ENCODE measurements at regions not wholly inside any gene's neighbourhood (a gene's known extent, or its start where the extent isn't known, plus 50 kb on each side); places are given as distances from the start of the nearest gene placed in this dataset.

DNA sequence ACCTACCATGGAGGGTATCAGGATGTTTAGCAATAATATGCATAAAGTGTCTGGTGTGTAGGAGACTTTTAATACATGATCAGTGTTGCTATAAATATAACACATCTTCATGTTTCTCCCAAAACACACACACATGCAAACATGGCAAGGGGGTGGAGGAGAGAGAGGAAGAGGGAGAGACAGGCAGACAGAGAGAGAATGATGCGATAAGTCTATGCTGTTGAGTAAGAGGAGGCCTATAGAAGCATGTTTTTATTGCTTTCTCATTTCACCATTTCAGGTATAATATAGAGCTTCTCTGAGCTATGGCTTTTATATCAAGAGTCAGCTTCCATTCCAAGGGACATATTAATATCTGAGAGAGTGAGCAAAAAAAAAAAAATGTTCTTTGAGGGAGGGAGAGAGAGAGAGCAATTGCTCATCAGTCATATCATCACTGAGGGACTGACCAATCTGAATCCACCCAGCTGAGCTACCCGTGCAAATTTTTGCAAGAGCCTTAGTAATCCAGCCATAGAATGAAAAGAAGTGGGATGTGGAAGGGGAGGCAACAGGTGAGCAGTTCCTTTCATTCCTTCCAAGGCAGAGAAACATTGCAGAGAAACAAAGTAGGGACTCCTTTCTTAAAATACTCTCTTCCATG is 54.8 kb upstream of the RASSF8 start:
- DNase-seq (no peak), ATAC-seq (no peak)
- H3K27me3 Mint-ChIP-seq (ENCODE audit: low read depth): peaks cover 2% of the 10 kb centered on the region
- H3K4me1 Mint-ChIP-seq (ENCODE audit: low read depth): no peaks in the 10 kb centered on the region
- no peaks in the 10 kb centered on the region for H3K36me3 Mint-ChIP-seq (ENCODE audit: insufficient read depth)
- H3K4me3 Mint-ChIP-seq: no peak overlapping the region
- no peaks in the 10 kb centered on the region for H3K9me3 Mint-ChIP-seq

DNA sequence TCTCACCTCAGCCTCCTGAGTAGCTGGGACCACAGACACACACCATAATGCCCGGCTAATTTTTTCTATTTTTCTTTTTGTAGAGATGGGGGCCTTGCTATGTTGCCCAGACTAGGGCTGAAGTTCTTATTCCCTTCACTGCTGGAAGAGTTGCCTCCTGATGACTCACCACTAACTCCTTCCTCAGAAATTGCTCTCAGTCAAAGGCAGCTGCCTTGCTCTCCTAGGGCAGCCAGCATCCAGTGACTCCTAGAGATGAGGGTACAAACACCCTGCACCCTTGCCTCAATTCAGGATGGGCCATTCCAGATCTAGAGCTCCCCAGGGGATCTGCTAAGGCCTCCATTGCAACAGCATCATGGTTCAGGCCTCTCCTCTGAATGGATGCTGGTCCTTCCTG is 54.0 kb upstream of the RASSF8 start:
- H3K4me1 Mint-ChIP-seq (ENCODE audit: low read depth): no peaks in the 10 kb centered on the region
- H3K36me3 Mint-ChIP-seq (ENCODE audit: insufficient read depth): no peaks in the 10 kb centered on the region
- no peak for DNase-seq
- H3K9me3 Mint-ChIP-seq: no peaks in the 10 kb centered on the region
- H3K27me3 Mint-ChIP-seq (ENCODE audit: low read depth): peaks cover 2% of the 10 kb centered on the region
- no peak for ATAC-seq
- no peak overlapping the region for H3K4me3 Mint-ChIP-seq

DNA sequence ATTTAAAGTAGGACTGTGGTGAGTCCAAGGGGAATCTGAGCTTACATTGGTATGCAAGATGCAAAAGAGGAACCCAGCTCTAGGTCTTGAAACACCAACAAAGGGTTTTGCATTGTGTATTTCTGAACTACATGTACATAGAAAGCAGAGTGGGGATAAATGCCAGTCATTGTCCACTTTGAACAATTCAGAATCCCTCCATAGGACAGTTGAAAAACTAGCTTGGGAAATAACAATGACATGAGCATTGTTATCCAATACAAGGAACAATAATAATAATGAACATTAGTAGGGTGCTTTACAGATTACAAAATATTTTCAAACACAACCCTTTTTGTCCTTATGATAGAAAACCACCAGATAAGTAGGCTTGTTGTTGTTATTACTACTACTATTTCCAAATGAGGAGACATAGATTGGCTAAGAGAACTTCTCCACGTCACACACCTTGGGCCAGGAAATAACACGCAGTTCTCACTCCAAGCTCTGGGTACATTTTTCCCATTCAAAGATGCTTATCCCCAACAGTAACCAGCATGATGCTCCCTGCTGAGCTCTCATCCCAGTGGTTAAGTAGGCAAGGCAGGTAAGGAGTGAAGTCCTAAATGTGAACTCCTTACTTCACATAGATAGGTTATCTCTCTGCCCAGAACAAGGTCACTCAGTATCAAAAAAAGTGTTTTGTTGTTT is 51.7 kb upstream of the RASSF8 start:
- no peak for DNase-seq
- H3K4me3 Mint-ChIP-seq: no peak overlapping the region
- H3K27me3 Mint-ChIP-seq (ENCODE audit: low read depth): peaks cover 2% of the 10 kb centered on the region
- H3K9me3 Mint-ChIP-seq: no peaks in the 10 kb centered on the region
- no peaks in the 10 kb centered on the region for H3K36me3 Mint-ChIP-seq (ENCODE audit: insufficient read depth)
- H3K4me1 Mint-ChIP-seq (ENCODE audit: low read depth): no peaks in the 10 kb centered on the region
- no peak for ATAC-seq
